ENCODE measurements at regions not wholly inside any gene's neighbourhood (a gene's known extent, or its start where the extent isn't known, plus 50 kb on each side); places are given as distances from the start of the nearest gene placed in this dataset.

DNA sequence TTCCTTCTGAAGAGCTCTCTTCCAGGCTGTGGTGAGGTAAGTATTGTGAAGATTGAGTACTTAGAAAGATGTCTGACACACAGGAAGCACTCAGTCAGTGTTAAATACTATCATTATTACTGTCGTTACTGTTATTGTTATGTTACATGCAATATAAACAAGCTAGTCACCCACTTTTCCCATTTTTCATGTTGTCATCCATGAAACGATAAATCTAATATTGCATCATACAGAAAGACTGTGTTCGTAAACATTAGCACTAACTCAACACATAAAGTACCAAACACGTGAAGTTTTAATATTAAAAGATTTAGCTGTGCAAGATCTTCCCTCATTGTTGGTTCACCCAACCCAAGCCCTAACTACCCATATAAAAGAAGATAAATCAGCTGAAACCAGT, 109.2 kb upstream of the NRSN1 start:
- TF ChIP-seq, protein P1, sequence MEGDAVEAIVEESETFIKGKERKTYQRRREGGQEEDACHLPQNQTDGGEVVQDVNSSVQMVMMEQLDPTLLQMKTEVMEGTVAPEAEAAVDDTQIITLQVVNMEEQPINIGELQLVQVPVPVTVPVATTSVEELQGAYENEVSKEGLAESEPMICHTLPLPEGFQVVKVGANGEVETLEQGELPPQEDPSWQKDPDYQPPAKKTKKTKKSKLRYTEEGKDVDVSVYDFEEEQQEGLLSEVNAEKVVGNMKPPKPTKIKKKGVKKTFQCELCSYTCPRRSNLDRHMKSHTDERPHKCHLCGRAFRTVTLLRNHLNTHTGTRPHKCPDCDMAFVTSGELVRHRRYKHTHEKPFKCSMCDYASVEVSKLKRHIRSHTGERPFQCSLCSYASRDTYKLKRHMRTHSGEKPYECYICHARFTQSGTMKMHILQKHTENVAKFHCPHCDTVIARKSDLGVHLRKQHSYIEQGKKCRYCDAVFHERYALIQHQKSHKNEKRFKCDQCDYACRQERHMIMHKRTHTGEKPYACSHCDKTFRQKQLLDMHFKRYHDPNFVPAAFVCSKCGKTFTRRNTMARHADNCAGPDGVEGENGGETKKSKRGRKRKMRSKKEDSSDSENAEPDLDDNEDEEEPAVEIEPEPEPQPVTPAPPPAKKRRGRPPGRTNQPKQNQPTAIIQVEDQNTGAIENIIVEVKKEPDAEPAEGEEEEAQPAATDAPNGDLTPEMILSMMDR (IDR thresholded peaks at IDR 0.05; ENCODE audit: insufficient read depth, low read length, severe bottlenecking), result no peak
- Histone ChIP-seq H3K36me3 (ENCODE audit: control insufficient read depth, insufficient read depth, low read length) (no peaks in the 10 kb centered on the region), H3K27me3 (ENCODE audit: control insufficient read depth, insufficient read depth, low read length) (no peaks in the 10 kb centered on the region), H3K4me3 (ENCODE audit: low read depth, low read length) (no peak overlapping the region)
- no peak for DNase-seq (ENCODE audit: low read depth)
- no peak for FAIRE-seq

DNA sequence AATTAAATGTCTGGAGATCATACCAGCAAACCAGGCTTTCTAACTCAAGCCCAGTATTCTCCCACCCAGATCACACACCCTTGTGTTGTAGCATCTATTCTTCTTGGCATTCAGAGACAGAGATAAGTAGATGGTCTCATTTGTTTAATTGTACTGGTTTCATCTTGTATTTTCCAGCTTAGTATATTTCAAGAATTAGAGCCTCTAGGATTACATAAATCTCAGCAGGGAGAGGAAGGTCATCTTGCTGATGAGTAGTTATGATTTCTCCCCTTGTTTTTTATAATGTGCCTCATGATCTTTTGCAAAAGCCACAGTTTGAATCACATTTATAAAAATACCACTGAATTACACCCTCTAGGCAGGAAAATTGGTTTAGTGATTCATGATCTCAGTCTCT, 106.6 kb upstream of the NRSN1 start:
- H3K4me3 ChIP-seq (ENCODE audit: low read depth, low read length), result no peak overlapping the region
- no peaks in the 10 kb centered on the region for H3K36me3 ChIP-seq (ENCODE audit: control insufficient read depth, insufficient read depth, low read length)
- DNase-seq (ENCODE audit: low read depth), result no peak
- no peaks in the 10 kb centered on the region for H3K27me3 ChIP-seq (ENCODE audit: control insufficient read depth, insufficient read depth, low read length)
- TF ChIP-seq, protein P1 (IDR thresholded peaks at IDR 0.05; ENCODE audit: insufficient read depth, low read length, severe bottlenecking), result no peak
- no peak for FAIRE-seq

DNA sequence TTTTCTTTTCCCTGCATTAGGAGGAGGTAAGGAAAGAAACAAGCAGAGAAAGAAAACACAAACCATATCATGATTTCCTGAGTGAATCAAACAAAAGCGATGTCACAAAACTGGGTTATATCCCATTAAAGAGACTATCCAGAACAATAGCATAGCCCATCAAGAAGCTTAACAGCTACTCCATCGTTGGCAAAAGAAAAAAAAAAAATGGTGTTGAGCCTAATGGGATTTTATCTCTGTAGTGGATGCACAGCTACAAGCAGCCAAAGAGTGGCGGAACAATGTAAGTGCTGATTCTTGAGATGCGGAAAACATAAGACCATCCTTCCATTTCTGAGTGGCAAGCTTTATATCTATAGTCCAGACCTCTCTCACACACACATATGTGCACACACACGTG, 106.2 kb upstream of the NRSN1 start:
- Histone ChIP-seq H3K36me3 (ENCODE audit: control insufficient read depth, insufficient read depth, low read length) (no peaks in the 10 kb centered on the region), H3K27me3 (ENCODE audit: control insufficient read depth, insufficient read depth, low read length) (no peaks in the 10 kb centered on the region), H3K4me3 (ENCODE audit: low read depth, low read length) (no peak overlapping the region)
- TF ChIP-seq, protein P1 (IDR thresholded peaks at IDR 0.05; ENCODE audit: insufficient read depth, low read length, severe bottlenecking), result no peak
- DNase-seq (ENCODE audit: low read depth) (no peak), FAIRE-seq (no peak)

DNA sequence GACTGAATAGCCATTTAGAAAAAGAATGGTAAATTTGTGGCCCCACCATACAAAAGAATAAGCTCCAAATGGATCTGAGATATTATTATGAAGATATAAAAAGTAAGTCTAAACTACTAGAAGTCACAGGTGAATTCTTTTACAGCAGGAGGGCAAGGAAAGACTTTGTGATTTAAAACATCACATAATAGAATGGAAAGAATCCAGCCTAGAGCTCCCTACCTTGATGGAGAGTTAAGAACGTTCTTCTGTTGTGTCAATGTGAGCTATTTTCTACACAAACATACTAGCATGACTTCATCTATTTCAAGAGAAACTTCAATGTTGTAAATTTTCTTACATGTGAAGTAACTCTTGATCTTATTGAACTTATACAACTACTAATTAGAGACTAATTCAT, 100.0 kb upstream of the NRSN1 start:
- DNase-seq (ENCODE audit: low read depth) (no peak), FAIRE-seq (no peak)
- TF ChIP-seq, protein P1 (IDR thresholded peaks at IDR 0.05; ENCODE audit: insufficient read depth, low read length, severe bottlenecking), result no peak
- no peaks in the 10 kb centered on the region for H3K36me3 ChIP-seq (ENCODE audit: control insufficient read depth, insufficient read depth, low read length)
- no peaks in the 10 kb centered on the region for H3K27me3 ChIP-seq (ENCODE audit: control insufficient read depth, insufficient read depth, low read length)
- no peak overlapping the region for H3K4me3 ChIP-seq (ENCODE audit: low read depth, low read length)

DNA sequence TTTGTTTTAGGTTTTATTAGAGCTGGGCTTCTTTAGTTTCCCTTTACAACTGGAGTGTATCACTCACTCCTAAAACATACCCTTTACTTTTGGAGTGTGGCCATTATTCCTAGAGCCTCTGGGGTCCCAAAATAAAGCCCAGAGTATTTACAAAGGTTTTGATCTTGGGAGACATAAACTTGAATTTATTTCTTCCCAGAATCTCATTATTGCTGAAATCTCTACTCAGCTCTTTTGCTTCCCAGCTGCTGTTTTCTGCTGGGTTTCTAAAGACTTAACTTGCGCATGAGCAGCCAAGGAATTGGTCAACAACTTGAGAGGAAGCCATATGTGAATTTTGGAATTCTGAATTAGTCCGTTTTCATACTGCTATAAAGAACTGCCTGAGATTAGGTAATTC, 94.5 kb upstream of the NRSN1 start:
- no peaks in the 10 kb centered on the region for H3K36me3 ChIP-seq (ENCODE audit: control insufficient read depth, insufficient read depth, low read length)
- TF ChIP-seq, protein P1 (IDR thresholded peaks at IDR 0.05; ENCODE audit: insufficient read depth, low read length, severe bottlenecking), result no peak
- H3K27me3 ChIP-seq (ENCODE audit: control insufficient read depth, insufficient read depth, low read length), result no peaks in the 10 kb centered on the region
- no peak for DNase-seq (ENCODE audit: low read depth)
- no peak overlapping the region for H3K4me3 ChIP-seq (ENCODE audit: low read depth, low read length)
- no peak for FAIRE-seq

DNA sequence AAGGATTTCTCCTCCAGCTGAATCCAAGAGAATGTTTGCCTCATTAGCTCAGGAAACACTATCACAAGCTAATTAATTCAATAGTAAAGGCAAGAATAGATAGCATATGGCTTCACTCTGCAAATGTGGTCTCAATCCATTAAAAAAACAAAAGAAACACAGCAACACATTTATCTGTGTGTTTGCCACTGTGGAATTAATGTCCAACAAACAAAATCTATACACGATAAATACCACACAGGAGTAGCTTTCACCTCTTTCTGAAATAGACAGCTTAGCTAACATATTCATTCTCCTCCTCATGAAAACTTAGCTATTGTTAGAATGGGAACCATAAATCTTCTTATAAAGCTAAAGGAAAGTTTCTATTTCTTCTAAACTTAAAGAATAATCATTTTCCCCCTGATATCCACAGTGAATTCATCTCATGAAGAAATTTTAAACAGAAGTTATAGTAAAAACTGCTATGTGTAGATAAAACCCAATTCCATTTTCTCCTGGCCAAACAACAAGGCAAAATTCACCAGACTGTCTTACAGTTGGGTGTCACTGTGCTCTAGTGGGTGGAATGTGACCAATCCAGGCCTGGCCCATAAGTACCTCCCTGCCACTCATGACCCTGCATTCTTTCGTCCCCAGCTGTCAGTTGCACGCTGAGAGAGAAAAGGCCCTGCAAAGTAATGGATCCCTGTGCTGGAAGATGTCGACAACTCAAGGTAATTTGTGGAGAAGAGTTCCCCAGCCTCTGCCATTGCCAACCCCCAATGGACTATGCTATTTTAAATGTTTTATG, 92.9 kb upstream of the NRSN1 start:
- Histone ChIP-seq H3K36me3 (ENCODE audit: control insufficient read depth, insufficient read depth, low read length) (no peaks in the 10 kb centered on the region), H3K4me3 (ENCODE audit: low read depth, low read length) (no peak overlapping the region), H3K27me3 (ENCODE audit: control insufficient read depth, insufficient read depth, low read length) (no peaks in the 10 kb centered on the region)
- TF ChIP-seq, protein P1 (IDR thresholded peaks at IDR 0.05; ENCODE audit: insufficient read depth, low read length, severe bottlenecking), result no peak
- FAIRE-seq (no peak), DNase-seq (ENCODE audit: low read depth) (no peak)

All from bronchial epithelial cell (primary cell).